Stromal cell of bone marrow (primary cell): ENCODE measurements at regions not wholly inside any gene's neighbourhood (a gene's known extent, or its start where the extent isn't known, plus 50 kb on each side); places are given as distances from the start of the nearest gene placed in this dataset.
A peak's percentile ranks its signal among the peaks of the same experiment; 100 is the strongest.

Experiments
- DNase-seq: peaks from one replicate; pipeline ENCODE4 v3.0.0-alpha.2; 2012; ENCODE audit warnings: low read depth

DNA sequence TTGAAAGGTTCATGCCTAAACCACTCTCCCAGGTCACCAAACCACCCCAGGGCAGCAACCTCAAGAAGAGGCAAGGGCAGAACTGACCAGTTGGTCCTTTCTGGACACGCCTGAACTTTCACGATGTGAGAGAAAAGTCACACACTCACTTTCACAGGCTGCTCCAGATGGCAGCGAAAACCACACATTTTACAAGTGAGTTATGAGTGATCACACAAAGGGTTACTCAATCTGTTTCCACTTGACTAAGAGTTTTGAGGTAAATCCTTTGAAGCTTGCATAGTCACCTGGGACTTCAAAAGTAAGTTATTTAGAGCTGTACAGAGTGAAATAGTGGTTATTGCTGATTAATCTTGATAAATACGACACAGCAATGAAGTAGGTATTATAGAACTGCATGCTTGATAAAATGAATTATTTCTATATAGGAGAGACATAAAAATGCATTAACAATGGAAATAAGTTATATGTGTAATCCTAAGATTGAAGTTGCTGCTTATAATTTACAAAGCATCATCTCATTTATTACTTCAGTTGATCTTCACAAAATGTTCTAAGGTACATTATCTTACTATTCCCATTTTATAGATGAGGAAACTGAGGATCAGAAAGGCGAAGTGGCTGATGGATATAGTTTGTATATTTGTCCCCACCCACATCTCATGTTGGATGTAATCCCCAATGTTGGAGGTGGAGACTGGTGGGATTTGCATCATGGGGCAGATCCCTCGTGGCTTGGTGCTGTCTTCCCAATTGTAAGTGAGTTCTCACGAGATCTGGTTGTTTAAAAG is 103.0 kb upstream of the KLF3 start:
- DNase-seq, result no peak

DNA sequence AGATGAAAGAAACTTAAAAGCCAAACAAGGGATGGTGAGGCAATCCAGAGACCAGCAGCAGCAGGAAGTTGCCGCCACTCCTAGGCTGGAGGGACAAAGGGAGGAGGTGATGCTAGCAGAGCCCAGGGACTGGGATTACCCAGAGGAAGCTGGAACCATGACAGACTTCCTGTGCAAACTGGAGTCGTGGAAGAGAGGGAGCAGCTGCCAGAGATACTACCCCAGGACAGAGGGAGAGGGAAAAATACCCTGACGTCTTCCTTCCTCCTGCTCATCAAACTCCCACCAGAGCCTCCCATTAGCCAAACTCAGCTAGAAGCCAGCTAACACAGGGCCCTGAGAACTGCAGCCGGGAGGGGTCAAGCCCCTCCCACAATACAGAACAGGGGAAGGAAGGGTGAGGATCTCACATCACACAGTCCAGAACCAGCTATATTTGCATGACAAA is 101.2 kb upstream of the KLF3 start:
- DNase-seq, result no peak

DNA sequence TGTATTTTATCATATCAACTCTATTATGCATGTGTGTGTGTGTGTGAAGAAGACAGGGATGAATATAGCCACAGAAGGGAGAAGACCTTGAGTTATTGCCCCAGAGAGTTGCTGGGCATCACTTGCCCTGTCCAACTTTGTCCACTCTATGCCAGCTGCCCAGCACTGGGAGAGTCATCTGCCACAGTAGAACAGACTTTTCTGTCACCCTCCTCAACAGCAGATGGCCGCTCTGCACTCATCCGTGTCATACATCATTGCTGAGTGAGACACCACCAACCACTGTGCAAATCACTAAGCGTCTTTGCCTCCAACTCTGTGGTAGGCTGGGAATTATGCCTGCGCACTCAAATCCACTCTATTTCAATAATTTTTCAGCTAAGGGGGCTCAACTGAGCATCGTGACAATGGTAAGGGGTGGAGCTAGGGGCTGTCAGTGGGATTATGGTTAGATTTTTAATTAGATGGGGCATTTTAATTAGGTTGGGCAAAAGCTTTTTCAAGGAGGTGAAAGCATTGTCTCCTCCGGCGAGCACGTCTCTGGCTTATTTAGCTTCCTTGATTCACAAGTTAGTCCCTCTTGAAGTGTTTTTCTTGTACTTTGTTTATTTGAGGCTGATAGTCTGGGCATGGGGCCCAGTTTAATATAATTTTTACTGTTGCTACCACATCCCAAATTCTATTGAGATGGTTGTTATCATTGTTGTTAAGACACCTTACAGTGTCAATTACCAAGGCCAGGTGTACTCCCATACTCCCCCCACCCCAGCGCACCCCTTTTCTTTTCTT is 100.1 kb upstream of the KLF3 start:
- no peak for DNase-seq

DNA sequence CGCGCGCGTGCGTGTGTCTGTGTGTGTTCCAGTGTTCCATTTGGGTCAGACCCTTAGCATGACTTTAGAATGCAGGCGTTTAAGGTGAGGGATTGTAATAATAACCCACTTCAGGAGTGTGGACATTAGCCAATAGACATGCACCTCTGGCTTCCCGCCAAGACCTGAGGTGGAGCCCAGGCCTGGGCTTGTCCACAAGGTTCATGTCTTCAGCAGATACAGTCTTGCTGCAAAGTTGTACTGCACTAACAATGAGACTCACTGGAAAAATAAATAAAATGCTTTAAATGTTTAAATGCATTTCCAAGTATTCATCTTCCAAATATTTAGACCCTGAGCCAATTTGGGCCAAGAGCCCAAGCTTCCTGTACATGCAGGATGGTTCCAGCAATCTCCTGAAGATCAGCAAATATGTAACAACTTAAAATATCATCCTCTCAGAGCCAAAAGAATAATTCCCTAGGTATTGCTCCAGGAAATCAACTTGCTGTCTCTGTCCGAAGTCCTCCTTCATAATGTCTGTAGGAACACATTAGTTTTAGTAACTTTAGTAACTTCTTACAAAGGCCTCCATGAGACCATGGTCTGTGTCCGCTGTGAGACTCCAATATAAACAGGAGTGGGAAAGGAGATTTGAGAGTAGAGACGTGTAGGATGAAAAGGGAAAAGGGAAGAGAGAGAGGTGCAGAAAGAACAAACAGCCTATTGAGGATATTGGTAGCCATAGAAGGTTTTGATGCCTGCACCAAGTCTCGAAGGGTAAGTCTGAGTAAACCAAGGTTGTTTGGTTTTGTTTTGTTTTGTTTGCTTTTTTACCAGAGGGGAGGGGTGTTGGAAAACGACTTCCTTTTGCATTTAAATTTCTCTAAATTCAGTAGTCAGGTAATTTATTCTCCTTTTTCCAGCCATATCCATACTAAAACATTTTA is 98.5 kb upstream of the KLF3 start:
- DNase-seq, result peak; percentile 31

DNA sequence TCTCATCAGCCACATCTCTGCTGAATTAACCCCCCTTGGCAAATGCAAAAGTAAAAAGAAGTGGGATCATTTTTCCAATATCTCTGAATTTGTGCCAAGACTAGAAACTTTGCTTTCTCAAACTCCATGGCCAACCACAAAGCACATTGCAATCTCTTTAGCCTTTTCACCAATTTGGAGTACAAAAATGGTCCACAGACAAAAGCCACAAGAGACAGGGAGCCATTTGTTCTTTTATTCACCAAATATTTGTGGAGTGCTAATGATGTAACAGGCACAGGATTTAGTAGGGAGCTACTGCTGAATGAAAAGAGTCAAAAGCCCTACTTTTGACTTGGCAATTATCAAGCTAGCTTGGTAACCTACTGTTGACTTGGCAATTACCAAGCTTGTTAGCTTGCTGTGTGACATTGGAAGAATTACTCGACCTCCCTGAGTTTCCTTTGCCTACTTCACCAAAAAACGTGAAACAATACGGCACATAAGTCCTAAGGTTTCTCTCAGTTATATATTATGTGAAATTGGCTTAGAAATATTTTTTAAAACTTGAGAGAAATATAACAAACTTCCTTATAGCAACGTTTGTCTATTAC is 97.1 kb upstream of the KLF3 start:
- no peak for DNase-seq

DNA sequence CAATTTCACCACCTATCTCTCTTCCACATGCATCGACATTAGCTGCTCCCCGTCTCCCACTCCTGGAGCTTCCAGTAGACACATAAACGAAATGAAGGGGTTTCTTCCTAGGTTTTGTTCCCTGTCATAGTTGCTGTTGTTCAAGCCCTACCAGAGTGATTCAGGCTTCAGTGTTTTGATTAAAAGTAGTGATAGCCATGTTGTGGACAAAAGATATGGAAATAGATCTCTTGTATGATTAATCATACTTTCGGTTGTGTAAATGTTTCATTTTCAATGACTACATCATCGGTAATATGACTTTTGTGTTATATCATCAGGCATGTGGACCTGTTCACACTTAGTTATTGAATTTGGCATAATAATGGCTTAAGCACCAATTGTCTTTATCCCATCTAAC is 96.5 kb upstream of the KLF3 start:
- DNase-seq, result no peak

DNA sequence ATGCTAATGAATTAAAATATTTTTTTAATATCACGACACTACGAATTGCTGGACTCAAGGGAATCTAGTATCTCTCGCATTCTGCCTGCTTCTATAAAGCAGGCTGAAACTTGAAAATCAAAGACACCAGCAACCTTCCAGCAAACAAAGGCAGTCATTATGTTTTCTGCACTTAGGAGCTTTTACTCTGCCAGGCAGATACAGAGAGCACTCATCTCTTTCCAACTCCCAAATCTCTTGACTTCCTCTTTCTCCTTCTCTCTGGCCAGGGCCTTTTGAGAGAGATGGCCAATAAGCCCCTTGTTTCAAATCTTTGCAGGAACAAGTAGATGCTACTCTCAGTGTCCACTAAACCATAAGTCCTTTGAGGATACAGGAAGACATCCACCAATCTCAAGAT is 95.2 kb upstream of the KLF3 start:
- no peak for DNase-seq

DNA sequence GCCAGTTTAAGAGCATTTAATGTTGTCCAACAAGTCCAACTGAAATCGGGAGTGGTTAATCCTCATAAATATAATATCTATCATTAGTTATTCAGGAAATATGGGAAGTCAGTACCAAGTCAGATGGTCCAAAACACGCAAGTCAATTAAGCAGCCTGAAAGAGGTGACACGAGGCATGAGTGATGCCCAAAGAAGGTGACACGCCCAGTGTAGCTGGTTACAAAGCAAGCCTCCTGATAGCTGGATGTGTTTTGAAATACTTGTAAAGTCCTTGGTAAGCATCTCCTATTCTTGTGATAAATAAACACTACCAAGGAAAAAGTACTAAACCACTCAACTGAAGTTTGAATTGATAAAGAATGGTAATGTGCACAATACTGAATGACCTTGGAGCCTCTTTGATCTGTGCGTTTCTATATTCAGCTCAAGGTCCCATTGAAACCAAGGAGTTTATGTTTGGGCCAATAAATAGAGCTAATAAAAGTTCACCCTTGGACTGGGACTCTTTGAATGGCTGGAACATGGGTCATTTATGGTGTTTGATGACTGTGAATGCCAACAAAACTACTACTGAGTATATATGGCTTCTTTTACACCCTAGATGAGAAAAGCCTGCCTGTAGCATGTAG is 93.2 kb upstream of the KLF3 start:
- no peak for DNase-seq

DNA sequence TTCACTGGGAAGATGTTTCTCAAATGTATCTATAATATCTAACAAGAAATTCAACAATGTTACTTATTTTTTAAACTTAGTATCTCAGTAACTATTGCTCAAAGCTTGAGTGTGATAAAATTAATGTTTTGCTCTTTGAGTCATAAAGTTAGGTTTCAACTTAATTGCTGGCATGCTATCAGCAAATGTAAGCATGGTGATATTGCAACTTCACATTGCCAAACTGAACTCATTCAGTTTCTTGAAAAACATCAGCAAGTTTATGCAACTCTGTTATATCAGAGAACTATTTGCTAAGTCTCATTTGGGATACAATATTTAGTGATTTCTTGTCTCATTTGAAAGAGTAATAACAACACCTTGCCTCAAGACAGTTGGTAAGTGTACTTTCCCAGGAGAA is 91.2 kb upstream of the KLF3 start:
- DNase-seq, result no peak

DNA sequence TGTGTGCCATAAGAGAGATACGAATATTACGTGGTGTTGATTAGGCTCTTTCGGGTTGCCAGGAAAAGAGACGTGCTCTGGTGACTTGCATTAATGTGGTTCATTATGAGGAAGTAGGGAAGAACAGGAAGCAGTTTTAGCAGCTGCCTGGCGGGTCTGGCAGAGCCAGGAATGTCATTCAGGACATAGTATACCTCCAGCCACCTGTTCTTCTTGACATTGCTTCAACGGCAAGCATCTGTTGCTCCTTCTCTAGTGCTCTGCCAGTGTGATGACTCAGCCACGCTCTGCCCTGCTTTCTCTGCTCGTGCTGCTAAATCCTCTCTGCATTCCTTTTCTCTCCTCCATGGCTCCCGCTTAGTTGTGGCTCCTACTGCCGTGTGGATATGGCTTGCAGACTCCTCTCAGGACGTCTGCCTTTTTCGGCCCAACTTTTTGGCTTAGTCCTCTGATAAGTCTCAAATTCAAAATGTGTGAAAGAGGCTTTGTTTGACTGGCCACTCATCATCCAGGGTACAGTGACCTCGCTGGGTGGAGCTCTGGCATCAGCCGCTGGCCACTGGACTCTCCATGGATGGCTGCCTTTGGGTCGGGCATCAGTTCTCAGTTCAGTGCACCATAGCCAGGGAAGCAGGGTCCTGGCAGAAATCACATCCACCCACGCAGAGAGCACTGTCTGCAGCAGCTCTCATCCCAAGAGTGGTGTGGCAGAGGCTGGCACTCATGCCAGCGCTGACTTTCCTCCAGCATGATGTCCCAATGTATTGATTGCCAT is 89.3 kb upstream of the KLF3 start:
- DNase-seq, result no peak

DNA sequence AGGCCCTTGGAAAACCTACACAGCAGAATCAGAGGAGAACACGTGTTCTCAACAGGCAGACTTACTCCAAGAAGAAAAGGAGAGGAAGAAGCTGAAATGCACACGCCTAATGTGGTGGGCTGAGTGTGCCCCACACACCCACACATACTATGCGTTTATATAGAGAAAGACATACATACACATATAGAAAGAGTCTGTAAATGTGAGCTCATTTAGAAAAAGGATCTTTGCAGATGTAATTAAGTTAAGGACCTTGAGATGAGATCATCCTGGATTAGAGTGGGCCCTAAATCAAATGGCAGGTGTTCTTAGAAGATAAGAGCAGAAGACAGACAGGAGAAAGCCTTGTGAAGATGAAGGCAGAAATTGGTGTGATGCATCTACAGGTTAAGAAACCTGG is 87.2 kb upstream of the KLF3 start:
- no peak for DNase-seq

DNA sequence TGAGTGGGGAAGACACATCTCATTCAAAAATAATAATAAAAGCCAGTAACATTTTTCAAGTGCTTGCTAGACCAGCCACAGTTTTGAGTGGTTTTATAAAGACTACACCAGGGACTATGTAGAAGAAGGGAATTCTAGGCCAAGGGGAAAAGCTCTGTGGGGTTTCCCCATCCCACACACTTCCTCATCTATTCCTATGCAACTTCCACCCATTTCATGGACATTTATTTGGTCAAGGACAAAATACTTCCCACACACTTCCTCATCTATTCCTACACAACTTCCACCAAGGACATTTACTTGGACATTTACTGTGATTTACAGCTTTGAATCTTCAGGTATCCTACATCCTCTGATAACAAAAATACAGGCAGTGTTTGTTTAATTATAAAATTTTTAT is 86.5 kb upstream of the KLF3 start:
- no peak for DNase-seq

DNA sequence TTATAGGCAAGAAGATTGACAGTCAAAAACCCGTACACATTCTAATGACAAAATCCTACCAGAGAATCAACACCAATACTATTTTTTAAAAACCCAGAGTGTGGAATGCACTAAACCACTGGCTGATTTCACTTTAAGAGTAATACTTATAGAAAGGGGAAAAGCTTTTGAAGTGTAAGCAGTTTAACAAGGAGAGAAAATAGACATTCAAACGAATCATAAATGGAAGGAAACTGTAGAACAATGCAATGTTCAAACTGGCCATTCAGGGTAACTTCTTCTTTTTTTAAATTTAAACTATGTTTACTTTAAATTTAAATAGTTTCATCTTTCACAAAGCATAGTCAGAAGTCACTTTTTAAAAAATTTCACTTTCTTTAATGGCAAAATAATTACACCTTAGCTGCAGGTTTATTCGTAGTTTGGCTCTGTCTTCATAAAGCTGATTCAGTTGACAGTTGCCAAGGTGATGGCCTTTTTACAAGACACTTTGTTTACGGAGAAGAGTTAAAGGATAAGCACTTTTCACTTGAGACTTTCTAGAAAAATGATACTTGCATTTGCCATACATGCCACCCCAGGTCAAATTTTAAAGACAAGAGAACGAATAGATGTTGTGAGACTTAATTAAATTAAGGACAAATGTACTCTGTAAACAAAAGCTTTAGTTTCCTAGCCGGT is 82.4 kb upstream of the KLF3 start:
- no peak for DNase-seq

DNA sequence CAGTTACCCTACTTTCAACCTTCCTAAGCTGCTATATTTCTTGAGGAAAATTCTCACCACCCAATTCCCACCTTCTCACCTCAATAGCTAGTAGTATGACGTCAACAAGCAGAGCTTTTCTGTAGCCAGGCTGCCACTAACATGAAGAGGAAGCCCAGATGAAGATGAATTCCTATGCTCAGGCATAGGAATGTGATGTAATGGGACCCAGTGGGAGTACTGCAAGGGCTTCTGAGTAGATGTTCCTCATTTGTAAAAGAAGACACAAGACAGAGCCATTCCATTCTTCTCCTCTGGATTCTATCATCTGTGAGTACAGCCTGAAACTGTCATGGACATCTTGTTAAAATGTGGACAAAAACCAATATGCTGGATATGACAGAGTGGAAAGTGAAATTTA is 81.6 kb upstream of the KLF3 start:
- DNase-seq, result no peak

DNA sequence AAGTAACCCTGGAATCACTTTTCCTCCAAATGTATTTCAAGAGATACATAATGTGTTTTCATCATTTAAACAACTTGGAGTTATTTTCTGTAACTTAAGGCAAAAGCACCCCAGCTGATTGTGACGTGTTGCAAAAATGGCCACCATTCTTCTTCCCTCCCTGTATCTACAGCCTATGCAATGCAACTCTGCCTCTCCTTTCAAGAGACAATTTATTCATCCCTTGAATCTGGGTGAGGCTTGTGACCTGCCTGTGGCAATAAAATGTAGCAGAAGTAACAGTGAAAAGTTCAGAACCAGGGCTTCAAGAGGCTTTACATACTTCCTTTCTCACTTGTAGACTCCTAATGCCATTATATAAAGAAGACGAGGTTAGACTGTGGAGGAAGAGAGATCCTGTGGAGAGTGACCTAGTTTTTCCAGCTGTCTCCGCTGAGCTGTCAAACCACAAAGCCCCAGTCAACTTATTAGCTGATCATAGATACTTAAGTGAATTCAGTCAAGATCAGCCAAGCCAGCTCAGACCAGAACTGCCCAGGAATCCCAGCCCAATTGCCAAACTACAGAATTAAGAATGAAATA is 81.0 kb upstream of the KLF3 start:
- DNase-seq, result peak; percentile 45

DNA sequence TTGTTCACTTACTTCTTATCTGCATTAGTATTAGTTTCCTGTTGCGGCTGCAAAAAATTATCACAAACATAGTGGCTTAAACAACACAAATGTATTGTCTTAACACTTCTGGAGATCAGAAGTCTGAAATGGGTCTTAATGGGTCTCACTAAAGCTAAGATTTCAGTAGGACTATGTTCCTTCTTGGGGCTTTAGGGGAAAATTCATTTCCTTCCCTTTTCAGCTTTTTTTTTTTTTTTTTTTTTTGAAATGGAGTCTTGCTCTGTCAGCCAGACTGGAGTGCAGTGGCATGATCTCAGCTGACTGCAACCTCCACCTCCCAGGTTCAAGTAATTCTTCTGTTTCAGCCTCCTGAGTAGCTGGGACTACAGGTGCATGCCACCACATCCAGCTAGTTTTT is 78.1 kb upstream of the KLF3 start:
- DNase-seq, result no peak

DNA sequence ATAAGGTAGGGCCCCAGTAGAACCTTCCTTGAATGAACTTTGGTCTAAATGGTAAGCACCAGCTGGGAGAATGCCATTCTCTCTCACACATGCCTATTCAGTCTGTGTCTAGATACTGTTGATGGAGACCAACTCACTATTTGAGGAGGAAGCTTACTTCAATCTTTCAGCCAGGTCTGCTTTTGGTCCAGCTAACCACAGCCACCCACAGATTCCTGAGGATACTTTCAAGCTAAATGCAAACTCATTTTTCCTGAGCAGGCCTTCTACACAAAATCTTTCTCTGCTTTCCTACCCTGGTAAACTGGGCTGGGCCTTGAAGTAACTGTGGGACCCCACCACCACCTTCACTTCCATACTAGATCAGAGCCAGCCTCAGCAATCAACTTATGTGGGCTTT is 76.9 kb upstream of the KLF3 start:
- DNase-seq, result no peak

DNA sequence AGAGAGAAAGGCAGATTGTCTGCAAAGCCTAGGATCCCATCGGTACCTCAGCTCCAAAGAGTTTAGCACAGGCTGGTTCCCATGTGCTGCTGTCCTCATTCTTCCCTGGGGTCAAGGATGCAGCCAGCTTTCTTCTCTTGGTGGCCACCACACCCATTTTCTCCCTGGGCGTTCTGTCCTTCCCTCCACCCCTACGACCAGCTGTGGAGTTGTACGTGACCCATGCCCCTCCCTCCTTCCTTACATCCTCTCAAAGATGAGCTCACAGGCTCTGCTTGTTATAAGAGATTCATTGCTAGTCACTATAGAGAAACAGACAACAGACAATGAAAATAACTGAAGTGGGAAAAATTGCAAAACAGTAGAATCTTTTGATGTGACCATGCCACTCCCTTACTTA is 74.0 kb upstream of the KLF3 start:
- no peak for DNase-seq

DNA sequence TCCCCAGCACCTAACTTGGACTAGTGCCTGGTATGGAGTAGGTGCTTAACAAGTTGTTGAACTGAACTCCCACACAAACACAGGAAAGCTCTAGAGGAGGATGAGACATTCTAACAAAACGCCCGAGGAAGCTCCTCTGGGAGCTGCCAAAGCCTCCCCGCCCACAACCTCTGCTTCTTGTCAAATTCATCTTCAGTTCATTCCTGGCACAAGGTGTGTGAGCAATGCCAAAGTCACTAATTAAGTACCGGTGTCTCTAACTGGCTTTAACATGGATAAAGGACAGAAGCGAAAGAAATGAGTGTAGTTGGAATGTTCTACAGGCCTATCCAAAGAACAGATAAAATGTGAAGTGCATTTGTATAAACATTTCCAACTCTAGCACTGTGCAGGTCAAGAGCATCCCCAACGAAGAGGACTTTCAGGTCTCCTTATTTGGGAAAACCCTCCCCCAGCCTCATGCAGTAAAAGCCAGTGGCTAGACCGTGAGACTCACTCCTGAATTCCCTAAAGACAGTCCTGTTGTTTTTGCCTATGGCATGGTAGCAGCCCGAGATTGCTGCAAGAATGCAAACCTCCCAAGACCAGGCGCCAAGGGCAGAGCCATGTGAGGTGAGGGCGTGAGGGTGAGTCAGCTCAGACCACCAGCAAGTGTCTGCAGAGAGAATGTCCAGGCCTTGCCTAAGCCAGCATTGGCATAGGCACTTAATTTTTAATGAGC is 72.2 kb upstream of the KLF3 start:
- DNase-seq, result no peak
